HG03558 (cell line): ENCODE measurements at regions not wholly inside any gene's neighbourhood (a gene's known extent, or its start where the extent isn't known, plus 50 kb on each side); places are given as distances from the start of the nearest gene placed in this dataset.
"Not testable (repeated sequence)": the region's sequence is repeated elsewhere in the genome, so short reads cannot be mapped to it uniquely, and the experiment has no call there.

Experiments
- ATAC-seq: cut with Tn5 transposase; IDR thresholded peaks from one replicate; pipeline ENCODE4 v1.9.1; 2021; ENCODE audit warnings: moderate number of reproducible peaks; ENCODE audit not compliant: unreplicated experiment; ENCODE audit errors: extremely low read depth

DNA sequence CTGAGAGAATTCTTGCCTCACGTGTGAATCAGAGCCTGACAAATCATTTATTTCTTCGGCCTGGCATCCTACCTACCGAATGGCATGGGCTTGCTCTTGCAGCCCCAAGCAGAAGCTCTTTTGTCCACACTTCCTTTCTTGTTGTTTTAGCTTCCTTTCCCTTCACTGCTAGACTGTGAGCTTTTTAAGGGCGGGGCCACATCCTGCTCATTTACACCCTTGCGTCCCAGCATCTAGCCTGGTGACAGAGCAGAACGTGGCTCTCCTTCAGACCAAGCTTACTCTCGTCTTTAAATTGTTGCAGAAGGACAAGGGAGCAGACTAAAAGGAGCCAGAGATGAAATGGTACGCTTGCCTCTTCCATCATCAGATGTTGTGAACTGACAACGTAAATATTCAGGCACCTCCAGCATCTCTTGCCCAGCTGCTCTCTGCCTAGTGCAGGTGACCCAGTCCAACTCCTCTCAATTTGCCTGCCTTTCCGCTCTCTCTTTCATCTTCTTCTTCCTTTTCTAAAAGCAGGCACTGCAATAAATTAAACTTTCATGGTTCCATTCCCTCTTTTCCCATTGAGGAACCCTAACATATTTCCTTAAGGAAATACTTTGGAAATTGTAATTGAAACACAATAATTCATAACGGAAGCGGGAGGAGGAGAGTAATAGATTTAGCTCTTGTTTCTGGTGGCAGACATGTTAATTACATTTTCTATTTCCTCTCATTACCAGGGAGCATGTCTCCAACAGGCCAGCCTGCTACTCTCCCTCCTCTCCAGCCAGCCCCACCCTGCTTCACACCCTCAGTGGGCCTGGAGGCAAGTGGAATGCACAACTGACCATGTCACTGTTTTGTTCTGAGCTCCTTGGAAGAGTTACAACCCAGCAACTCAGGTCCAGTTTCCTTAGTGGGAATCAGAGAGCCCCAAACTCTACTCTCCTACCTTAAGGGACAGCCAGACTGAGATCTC is 228.1 kb upstream of the TRIB2 start:
- no peak for ATAC-seq

DNA sequence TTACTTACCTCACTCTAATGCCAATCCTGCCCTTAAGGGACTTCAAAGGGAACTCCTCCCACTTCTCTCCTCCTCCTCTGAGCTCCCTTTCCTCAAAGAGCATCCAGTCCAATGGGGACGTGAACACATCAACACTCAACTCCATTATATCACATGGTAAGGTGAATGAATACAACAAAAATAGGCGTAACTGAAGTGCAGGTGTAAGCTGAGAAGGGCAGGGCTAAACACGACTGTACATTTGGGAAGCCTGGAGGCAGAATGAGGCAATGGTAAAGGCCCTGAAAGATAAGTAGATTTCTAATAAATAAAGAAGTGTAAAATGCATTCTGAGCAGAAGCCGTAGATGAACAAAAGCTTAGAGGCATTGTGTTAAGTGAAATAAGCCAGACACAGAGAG is 226.1 kb upstream of the TRIB2 start:
- ATAC-seq, result no peak

DNA sequence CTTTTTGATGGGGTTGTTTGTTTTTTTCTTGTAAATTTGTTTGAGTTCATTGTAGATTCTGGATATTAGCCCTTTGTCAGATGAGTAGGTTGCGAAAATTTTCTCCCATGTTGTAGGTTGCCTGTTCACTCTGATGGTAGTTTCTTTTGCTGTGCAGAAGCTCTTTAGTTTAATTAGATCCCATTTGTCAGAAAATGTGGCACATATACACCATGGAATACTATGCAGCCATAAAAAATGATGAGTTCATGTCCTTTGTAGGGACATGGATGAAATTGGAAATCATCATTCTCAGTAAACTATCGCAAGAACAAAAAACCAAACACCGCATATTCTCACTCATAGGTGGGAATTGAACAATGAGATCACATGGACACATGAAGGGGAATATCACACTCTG is 224.4 kb upstream of the TRIB2 start:
- not testable (repeated sequence) for ATAC-seq

DNA sequence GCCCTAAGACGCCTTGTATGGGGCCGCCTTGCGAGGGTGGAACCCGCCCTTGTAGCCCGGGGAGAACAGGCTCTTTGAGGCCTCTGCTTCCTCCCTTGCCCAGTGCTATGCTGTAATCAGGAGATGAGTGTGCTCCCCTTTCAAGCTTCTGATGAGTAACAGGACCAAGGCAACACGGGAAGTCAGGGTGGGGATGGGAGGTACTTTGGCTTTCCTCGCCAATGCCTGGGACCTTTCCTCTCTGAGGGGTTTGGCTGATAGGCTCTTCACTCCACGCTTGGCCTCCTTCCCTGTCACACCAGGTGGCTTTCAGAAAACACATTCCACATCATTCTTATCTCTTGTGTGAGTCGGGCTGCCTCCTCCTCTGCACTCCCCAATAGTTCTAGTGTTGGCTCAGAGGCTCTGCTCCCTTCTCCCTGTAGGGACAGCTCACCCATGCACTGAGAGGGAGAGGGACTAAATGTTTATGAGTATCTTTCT is 223.7 kb upstream of the TRIB2 start:
- no peak for ATAC-seq

DNA sequence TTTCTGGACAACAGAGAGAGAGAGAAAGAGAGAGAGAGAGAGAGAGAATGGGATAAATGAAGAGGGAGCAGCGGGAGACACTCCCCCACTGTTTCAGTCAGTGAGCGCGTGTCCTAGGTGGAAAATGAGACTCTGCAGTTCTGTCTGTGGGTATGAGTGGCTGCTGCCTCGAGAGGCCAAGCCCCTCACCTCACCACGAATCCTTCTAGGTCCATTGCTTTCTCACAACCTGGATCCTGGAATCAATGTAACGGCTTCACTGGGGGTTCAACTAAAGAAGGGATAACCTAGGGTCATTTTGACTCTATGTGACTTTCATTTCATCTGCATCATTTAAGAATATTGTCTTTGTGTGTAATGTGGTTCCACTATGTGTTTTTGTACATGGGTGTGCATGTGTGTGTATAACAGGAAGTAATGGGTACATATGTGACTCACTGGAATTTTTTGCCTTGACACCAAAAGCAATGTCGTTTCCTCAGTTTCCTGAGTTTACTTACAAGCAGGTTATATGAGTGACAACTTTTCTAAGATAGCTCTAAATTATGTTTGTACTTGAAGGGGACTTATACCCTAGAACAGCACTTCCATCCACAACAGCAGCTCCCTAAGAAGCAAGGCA is 221.4 kb upstream of the TRIB2 start:
- no peak for ATAC-seq

DNA sequence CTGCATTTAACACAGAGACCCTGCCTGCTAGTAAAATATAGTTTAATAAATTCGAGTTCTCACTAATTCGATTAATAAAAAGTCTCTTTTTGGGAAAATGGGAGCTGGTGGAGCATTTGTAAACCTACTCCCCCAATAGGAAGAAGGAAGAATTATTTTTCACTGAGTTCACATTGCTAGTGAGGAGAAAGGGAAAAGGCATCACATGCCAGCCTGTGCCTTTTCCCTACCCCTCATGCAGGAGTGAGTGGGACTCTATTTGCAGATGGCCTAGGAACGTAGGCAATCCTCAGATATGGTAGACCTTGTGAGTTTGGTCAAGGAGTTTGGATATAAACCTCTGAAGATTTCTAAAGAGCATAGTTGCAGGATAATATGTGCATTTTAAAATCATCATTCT is 218.4 kb upstream of the TRIB2 start:
- ATAC-seq, result no peak

DNA sequence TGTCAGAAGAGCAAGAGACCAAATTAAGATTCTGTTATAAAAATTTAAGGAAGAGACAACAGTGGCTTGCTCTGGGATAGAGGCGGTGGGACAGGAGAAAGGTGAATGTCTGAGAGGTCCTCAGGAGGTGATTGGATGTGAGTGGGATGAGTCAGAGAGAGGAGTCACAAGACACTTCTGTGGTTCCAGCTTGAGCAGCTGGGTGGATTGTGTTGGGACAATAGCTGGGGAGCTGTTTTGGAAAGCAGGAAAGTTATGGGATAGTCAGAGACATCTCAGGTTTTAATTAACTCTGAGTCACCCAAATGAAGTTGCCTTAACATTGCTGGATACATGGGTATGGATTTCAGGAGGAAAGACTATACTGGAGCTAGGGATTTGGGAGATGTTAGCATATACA is 218.0 kb upstream of the TRIB2 start:
- no peak for ATAC-seq

DNA sequence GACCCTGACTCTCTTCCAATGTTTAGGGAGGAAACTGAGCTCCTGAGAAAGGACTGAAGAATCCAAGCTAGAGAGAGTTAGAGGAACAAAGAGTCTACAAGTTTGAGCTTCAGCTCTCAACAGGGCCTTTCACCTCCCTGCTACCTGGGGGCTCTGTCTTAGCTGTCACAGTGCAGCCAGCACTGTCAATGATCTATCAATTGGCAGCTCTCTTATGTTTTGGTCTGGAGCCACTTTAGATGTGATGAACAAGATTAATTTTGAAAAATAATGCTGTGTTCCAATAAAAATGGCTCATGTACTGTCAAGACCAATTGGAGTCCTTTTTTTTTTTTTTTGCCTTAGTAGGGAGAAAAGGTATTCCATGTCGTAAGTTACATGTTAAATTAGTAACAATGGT is 215.8 kb upstream of the TRIB2 start:
- no peak for ATAC-seq

DNA sequence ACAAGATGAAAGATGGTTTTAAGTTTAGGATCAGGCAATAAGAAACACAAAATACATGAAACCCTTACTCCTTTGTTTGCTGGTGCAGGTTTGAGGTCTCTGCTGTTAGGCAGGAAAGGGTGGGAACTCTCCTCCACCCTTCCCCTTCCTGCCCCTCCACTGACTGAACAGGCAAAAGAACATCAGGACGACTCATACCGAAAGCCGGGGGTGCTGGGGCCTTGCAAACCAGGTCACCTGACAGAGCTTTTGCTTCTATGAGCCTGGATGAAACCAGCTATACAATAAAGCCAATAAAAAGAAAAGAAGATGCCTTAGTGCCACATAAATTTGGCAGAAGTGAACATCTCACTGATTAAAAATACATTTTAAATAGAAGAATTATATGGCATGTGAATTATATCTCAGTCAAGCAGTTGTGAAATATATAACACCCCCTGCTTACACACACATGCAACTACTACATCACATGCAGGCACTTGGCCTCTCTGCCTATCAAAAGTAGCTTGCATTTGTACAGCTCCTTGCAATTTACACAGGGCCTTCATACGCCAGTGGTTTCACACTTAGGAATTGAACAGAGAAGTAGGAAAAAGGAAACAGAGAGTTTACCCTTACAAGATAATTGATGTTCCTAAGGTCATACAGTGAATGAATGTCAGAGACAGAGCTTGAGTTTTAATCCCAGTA is 215.1 kb upstream of the TRIB2 start:
- ATAC-seq, result peak; percentile 73

DNA sequence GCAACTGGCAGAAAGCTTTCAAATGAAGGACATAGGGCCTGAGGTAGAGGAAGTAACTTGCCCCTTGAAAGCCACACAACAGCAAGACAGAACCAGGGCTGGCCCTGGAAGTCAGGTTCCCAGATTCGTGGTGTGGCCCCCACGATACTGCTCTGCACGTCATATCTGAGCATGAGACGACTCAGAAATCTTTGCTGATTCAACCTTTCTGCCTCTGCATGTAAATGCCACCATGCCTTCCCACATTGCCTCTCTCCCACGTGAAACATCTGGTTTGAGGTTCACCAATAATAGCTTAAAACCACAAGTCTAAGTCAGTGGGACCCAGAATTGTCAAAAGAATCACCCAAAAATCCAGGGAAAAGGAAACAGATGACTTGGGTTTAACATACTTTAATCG is 214.0 kb upstream of the TRIB2 start:
- ATAC-seq, result no peak

DNA sequence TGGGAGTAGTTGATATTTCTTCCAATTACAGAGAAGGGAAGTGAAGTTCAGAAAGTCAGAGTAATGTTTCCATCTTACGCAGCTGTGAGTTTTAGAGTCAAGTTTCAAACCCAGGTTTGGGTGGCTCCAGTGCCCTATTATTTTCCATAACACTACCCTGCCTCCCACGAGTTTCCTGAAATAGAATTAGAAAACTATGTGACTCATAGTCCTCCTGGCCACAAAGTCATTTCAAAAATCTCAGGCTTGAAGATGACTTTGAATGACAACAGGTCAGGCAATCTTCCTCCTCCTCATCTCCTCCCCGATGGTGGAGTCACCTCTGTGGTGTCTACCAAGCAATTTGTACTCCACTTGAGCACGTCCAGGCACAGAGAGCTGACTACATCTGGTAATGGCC is 212.3 kb upstream of the TRIB2 start:
- no peak for ATAC-seq

DNA sequence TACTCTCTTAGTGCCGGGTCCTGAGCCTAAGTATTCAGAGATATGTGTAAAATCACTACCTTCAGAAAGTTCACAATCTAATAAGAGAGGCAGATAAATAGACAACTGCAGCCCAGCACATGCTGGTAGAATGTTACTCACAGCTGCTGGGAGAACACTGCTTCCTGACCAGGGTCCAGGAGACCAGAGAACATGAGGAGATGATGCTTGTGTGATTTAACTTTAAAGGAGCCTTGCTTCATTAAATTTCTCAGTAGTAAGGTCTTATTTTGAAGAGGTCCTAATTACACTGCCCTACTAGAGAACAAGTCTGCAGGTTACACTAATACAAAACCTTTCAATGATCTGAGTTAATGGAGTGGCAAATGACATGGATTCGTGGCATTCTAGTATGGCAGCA is 209.9 kb upstream of the TRIB2 start:
- no peak for ATAC-seq

DNA sequence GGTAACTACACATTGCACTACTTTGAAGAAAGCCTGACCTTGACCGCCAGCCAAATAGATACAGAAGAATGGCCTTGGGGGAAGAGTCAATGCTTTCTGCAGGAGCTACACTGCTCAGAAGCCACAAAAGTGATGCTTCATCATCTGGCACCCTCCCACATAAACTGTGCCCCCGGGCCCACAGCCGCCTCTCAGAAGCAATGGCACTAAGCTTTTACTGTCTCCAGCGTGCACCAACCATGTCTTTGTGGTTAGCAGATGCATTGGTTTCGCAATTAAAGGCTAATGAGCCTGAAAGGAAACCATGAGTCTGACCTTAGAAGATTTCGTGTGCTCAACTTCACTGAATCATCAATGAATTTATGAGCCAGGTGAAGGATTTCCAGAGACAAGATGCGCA is 209.4 kb upstream of the TRIB2 start:
- peak; percentile 61 for ATAC-seq

DNA sequence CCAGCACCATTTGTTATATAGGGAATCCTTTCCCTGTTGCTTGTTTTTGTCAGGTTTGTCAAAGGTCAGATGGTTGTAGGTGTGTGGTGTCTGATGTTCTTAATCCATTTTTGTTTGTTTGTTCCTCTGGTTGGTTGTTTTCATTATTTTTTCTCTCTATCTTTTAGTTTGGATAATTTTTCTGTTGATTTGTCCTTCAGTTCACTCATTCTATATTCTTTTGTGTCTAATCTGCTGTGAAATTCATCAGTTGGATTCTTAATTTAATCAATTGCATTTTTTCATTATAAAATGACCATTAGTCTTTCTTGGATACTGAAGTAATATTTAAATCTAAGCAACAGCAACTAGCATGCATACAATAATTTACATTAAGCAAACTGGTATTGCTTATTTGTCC is 206.7 kb upstream of the TRIB2 start:
- no peak for ATAC-seq

DNA sequence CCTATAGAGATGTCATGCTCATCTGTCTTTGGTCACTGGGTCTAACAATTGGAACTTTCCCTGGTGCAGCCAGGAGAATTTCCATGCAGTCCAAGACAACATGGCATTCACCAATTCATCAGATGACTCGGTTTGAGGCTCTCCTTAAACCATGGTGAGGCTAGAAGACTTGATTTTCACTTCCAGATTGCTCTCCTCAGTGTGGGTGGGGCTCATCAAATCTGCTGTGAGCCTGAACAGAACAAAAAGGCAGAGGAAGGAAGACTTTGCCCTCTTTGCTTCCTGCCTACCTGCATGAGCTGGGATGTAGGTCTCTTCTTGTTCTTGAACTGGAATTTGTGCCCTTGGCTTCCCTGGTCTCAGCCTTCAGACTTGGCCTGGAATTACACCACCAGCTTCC is 203.4 kb upstream of the TRIB2 start:
- ATAC-seq, result no peak

DNA sequence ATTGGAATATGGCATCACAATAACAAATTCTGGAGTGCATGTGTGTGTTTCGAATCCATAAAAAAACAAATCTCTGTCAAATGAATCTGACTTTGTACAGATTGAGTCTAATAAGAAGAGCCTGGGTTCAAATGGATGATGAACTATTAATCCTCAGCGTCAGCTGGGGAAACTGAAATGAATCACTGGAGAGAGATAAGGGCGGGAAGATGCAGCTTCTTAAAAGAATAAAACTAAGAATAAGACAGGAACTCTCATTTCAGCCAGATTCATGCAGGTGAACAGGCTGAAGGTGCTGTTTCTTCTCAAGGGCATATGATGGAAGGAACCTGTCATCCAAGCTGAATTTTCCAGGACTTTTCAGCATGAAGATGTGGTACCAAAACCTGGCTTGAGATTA is 202.6 kb upstream of the TRIB2 start:
- no peak for ATAC-seq

DNA sequence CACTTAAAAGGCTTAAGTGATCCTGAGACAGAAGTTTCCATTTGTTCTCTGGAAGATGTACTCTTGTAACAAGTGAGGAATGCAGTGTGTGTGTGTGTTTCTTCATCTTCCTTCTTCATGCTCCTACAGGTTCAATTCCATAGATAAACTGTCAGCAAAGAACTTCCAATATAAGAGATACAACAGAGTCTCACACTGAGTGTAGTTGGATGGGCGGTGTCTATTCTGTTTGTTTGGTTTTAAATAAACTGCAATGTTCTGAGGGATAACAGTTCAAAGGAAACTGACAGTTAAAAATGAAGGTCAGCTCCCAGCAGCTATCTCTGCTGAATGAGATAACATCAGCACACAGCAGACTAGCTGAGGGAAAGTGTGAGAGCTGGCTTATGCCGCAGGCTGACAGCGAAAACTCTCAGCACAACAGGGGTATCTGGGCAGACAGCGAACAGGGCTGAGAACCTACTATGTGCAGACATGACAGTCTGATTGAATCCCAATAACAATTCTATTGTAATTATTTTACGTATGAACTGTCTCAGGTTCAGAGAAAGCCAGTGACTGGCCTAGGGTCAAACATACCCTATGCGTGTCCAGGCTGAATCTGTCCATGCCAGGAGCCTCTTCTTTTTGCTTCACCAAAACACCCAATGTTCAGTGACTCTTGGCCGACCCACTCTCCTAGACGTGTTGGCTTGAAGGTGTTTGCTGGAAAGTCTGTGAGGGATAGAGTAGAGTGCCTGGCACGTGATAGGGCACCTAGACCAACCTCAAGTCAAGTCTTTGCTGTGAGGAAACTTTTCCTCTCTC is 201.9 kb upstream of the TRIB2 start:
- ATAC-seq, result no peak

DNA sequence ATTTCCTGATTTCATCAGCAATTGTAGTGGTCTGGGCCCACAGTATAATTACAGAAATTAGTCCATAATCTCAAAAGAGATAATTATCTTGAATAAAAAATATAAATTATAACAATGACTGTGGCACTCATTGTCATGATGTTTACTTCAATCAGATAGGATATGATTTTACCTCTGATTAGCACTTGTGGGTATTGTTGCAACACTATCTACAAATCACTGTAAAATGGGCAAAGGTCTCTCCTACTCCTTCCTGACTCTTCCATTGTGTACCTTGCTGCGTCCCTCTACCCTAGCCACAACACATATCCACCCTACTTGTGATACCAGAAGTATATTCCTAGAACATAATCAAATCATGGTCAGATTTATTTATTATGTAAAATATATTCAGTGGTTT is 200.9 kb upstream of the TRIB2 start:
- ATAC-seq, result no peak

DNA sequence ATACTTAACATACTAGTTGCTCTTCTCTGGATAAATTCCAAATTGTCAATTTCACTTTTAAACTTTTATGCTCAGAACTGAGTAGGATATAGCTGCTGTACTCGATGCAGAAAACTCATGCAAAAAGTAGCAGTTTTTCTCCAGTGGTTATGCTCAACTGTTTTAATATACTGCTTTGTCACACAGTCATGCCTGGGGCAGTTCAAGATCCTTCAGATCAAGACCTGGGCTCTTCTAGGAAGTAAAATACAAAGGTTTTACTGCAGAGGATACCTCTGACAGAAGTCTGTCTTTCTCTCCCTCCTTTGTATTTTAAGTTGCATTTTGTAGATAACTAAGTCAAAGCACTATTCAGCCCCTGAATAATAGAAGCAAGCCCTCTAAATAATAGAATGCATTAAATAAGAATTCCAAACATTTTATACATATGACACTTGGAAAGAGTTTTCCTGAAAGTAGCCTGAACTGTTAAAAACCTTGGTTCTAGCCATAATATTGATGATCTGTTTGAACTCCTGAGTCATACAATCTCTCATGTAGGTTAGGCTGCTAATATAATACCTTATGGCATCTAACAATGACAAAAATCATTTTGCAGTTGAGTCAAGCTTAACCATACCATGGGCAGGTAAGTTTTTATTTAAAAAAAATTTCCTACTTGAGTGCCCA is 183.3 kb upstream of the TRIB2 start:
- no peak for ATAC-seq
